Hematopoietic multipotent progenitor cell (in vitro differentiated cells): ENCODE measurements at regions not wholly inside any gene's neighbourhood (a gene's known extent, or its start where the extent isn't known, plus 50 kb on each side); places are given as distances from the start of the nearest gene placed in this dataset.
A peak's percentile ranks its signal among the peaks of the same experiment; 100 is the strongest.
"Not testable (repeated sequence)": the region's sequence is repeated elsewhere in the genome, so short reads cannot be mapped to it uniquely, and the experiment has no call there.

Source experiments
- DNase-seq, 3 donors: peaks; one replicate each; pipeline ENCODE4 v3.0.0-alpha.2; 2011 to 2015; ENCODE audit warnings: low read depth in 2 of 3, low spot score in 2 of 3

DNA sequence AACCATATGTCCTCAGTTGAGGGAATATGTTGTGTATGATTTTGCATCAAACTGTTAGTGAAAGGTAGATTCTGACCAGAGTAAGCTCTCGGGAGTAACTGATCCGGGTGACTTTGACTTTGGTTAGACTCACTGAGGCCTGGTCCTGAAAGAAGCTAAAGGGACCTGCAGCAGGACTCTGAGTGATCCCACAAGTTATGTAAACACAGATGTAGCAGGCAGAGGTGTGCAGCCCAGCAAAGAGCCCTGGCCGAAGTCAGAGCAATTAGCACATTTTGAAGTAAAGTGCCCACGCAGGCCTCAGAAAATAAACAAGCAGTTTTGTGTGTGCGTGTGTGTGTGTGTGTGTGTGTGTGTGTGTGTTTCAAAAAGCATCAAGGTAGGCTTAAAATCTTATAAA is 245.6 kb upstream of the FERD3L start:
- DNase-seq, result no peak

DNA sequence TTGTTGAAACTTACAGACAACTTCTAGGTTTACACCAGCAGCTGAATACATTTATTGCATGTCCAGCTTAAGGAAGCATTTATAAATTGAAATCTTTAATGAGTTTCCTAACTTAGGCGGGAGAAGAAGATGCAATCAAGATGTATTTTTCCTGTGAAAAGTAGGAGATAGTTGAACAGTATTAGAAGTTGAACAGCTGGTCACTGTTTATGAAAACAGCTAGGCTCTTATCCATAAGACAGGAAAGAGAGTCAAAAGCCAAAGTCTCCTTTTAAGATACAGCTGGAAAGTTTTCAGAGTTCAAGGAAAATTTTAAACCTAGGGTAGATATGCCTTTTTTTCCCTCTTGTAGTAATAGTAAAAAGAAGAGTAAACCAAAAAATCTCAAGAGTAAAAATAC is 236.1 kb upstream of the FERD3L start:
- no peak for DNase-seq

DNA sequence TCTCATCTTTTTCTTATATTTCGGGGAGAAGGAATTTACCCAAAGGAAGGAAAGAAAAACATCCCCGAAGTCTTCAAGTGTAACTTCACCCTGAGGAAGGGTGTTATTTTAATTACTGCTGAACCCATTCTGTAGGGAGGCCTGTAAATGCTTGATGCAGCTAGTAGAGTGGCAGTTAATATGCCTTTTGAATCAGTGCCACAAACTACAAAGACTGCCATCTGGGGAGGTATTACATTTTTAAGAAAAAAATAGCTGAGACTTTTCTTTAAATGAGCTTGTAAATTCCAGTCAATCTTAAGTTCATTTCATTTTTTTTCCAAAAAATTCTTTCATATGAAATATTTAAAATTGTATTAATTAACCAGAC is 233.1 kb upstream of the FERD3L start:
- no peak for DNase-seq

DNA sequence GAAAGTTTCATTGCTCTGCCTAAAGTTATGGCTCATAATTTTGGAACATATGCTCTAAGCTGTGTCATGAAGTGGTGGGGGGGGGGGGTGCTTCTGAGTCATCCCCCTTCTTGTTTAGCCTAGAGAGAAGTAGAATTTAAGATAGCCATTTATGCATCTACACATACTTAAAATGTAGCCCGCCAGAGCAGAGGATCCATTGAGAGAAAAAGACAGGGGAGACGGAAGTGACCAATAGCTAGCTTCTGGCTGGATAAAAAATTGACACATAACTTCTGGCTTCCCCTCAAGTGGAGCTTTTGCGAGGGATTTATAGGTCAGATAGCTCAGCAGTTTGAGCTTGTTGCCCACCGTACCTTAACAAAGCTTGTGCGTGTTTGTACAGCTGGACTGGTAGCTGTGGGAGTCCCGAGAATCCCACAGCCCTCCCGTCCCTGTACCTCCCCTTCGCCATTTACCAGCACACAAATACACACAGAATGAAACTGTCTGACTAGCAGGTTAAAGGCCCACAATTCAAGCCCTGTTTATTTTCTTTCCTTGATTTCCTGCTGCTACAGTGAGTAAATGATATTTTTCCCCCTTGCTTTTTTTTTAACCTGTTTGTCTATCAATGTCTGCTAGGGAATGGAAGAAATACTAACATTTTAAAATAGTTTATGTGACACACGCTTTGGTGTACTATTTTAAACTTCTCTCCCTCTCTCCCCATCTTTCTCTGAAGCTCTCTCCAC is 232.6 kb upstream of the FERD3L start:
- DNase-seq, result peak in 2 of 3 donors; percentile 21 to 37

- peak in 2 of 3 donors; percentile 17 to 57 for DNase-seq
Measured at GRCh38 chr7:19376538-19376937, 231.3 kb upstream of the FERD3L start.

GRCh38 chr7:19375976-19376375 is 230.8 kb upstream of the FERD3L start:
- DNase-seq, result no peak

- DNase-seq, result no peak
Measured at GRCh38 chr7:19373334-19373733, 228.1 kb upstream of the FERD3L start.

GRCh38 chr7:19369806-19370205 is 224.6 kb upstream of the FERD3L start:
- DNase-seq, result no peak

DNA sequence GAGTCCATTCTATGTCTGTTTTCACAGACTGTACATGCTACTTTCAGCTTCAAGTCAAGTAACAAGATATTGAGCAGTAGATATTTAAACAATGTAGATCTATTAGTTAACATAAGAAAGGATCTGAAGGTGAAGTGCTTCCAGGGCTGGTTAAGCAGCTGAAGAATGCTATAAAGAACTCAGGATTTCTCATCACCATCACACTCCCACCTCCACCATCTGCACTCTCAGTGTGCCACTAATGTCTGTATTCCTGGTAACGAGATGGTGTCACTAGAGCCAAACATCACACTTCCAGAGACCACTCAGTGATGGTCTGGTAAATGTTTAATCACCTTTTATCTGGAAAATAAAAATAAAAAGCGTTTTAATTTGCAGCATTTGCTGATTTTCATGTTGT is 224.0 kb upstream of the FERD3L start:
- no peak for DNase-seq

- no peak for DNase-seq
Measured at GRCh38 chr7:19368491-19368925, 223.3 kb upstream of the FERD3L start.

GRCh38 chr7:19364950-19365349 is 219.7 kb upstream of the FERD3L start:
- DNase-seq, result no peak

DNA sequence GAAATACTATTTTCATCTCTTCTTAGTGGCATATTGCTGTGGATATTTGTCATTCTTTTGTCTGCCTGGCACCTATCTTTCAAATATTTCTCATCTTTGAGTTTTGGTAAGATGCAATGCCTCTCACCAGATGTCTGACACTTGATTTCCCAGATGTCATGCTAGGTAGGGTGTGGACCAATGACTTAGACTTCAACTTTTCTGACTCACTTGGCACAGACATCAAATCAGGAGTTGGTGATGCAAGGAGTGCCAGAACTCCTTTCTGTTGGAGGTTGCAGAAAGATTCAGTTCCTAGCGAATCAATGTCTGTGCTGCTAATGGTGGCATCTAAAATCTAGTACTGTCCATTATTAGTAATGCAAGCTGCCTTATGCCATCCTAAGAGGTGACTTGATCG is 216.9 kb upstream of the FERD3L start:
- no peak for DNase-seq

DNA sequence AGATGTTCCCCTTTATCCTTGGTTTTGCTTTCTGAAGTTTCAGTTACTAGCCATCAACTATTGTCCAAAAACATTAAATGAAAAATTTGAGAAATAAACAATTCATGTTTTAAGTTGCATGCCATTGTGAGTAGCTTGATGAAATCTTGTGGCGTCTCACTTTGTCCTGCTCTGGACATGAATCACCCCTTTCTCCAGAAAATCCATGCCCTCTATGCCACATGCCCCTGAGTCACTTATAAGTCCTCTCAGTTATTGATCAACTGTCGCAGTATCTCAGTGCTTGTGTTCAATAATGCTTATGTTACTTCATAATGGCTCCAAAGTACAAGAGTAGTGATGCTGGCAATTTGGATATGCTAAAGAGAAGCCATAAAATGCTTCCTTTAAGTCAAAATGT is 208.0 kb upstream of the FERD3L start:
- no peak for DNase-seq

DNA sequence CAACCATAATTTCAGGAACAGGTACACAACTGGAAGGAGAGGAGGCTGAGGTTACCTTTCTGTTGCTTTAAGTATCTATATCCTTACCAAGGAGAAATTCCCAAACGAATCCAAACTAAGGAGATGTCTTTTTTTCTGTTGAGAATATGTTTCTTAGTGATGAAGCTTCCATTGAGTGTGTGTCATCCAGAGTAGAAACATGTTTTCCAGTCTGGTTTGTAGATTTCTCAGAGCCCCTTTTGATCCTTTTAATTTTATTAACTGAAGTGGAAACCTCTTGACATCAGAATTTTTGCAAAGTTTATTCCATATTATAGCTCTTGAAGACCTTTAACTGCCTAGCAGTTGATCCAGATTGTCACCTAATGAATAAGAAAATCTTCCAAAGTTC is 207.1 kb upstream of the FERD3L start:
- no peak for DNase-seq

- DNase-seq, result peak in 1 of 3 donors; percentile 22
Measured at GRCh38 chr7:19351341-19352304, 206.4 kb upstream of the FERD3L start.

GRCh38 chr7:19339512-19339911 is 194.3 kb upstream of the FERD3L start:
- no peak for DNase-seq

DNA sequence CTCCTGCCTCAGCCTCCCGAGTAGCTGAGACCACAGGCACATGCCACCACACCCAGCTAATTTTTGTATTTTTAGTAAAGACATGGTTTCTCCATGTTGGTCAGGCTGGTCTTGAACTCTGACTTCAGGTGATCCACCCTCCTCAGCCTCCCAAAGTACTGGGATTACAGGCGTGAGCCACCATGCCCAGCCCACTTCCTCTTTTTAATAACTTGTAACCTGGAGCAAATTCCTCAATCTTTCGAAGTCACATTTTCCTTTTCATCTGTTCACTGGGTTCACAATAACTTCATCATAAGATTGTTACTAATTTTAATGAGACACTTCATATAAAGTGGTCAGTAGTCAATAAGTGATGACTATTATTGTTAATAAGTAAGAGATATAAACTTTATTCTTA is 193.3 kb upstream of the FERD3L start:
- not testable (repeated sequence) for DNase-seq

- no peak for DNase-seq
Measured at GRCh38 chr7:19336836-19337383, 191.7 kb upstream of the FERD3L start.

GRCh38 chr7:19333706-19334105 is 188.5 kb upstream of the FERD3L start:
- DNase-seq, result no peak

GRCh38 chr7:19327018-19327417 is 181.8 kb upstream of the FERD3L start:
- DNase-seq, result peak in 1 of 3 donors; percentile 41

DNA sequence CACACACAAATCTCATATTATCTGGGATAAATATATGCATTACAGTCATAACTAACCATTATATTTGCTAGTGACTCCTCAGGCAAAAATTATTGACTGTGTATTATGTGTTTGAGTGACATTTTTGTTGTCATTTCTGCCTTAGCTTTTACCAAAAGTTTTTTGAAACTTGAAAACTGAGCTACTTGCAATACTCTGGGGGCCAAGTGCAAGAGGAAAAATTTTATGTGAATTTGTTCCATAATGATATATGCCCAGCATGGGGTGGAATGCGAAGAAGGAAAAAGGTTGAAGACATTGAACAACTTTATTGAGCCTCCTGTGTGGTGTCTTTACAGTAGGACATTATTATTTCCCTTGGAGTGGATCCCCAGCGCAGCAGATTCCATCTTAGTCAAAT is 176.8 kb upstream of the FERD3L start:
- DNase-seq, result no peak

- no peak for DNase-seq
Measured at GRCh38 chr7:19318287-19318686, 173.1 kb upstream of the FERD3L start.
